Astrocyte of the spinal cord (primary cell): ENCODE measurements at regions not wholly inside any gene's neighbourhood (a gene's known extent, or its start where the extent isn't known, plus 50 kb on each side); places are given as distances from the start of the nearest gene placed in this dataset.
"Not testable (repeated sequence)": the region's sequence is repeated elsewhere in the genome, so short reads cannot be mapped to it uniquely, and the experiment has no call there.

ENCODE experiments used
- DNase-seq: peaks from one replicate; pipeline ENCODE4 v3.0.0; 2011; ENCODE audit warnings: low read depth, low spot score
- H3K4me3 ChIP-seq: 2 replicates; pipeline ENCODE4 v1.5.1; 2011; ENCODE audit warnings: low read depth, mild to moderate bottlenecking, low read length, moderate library complexity
- CTCF ChIP-seq: IDR thresholded peaks from 2 replicates; pipeline ENCODE4 v1.5.1; 2012; ENCODE audit warnings: low read depth, mild to moderate bottlenecking, low read length, inconsistent platforms
- in situ Hi-C: cut with HindIII; loops from 2 replicates; pipeline ENCODE4 v1.10.0; 2017; ENCODE audit warnings: low sequenced_read_pairs

GRCh38 chr10:9051328-9051974 is 997.0 kb downstream of the GATA3 start:
- TF ChIP-seq CTCF = no peak
- no peak for DNase-seq
- no peak overlapping the region for H3K4me3 ChIP-seq
- in situ Hi-C loops = no loop called here

- no peak for TF ChIP-seq CTCF
- in situ Hi-C loops = no loop called here
- H3K4me3 ChIP-seq = no peak overlapping the region
- no peak for DNase-seq
Measured at GRCh38 chr10:9052767-9053166, 998.3 kb downstream of the GATA3 start.

GRCh38 chr10:9056521-9056920 is 1002.0 kb downstream of the GATA3 start:
- TF ChIP-seq CTCF = no peak
- in situ Hi-C loops = no loop called here
- H3K4me3 ChIP-seq = no peak overlapping the region
- no peak for DNase-seq

GRCh38 chr10:9057293-9057692 is 1002.8 kb downstream of the GATA3 start:
- DNase-seq, H3K4me3 ChIP-seq, in situ Hi-C loops: not testable (repeated sequence)

GRCh38 chr10:9060314-9060713 is 1005.8 kb downstream of the GATA3 start:
- no peak for DNase-seq
- no peak overlapping the region for H3K4me3 ChIP-seq
- TF ChIP-seq CTCF = no peak
- in situ Hi-C loops = no loop called here

- DNase-seq = no peak
- H3K4me3 ChIP-seq = no peak overlapping the region
- in situ Hi-C loops = no loop called here
- no peak for TF ChIP-seq CTCF
Measured at GRCh38 chr10:9061871-9062270, 1007.4 kb downstream of the GATA3 start.

- no peak for TF ChIP-seq CTCF
- in situ Hi-C loops = no loop called here
- H3K4me3 ChIP-seq = no peak overlapping the region
- DNase-seq = no peak
Measured at GRCh38 chr10:9066152-9066551, 1011.7 kb downstream of the GATA3 start.
